HG03521 (cell line): ENCODE measurements at regions not wholly inside any gene's neighbourhood (a gene's known extent, or its start where the extent isn't known, plus 50 kb on each side); places are given as distances from the start of the nearest gene placed in this dataset.
"Not testable (repeated sequence)": the region's sequence is repeated elsewhere in the genome, so short reads cannot be mapped to it uniquely, and the experiment has no call there.

Experiments used
- ATAC-seq: cut with Tn5 transposase; IDR thresholded peaks from one replicate; pipeline ENCODE4 v1.9.1; 2021; ENCODE audit warnings: mild to moderate bottlenecking, moderate library complexity; ENCODE audit not compliant: unreplicated experiment

GRCh38 chrX:121836000-121836399 lies 788.6 kb downstream of the GLUD2 start:
- no peak for ATAC-seq

GRCh38 chrX:121851033-121851432 lies 803.6 kb downstream of the GLUD2 start:
- no peak for ATAC-seq

- no peak for ATAC-seq
These were observed 806.6 kb downstream of the GLUD2 start for GRCh38 chrX:121853762-121854613.

GRCh38 chrX:121854614-121854911 lies 807.2 kb downstream of the GLUD2 start:
- no peak for ATAC-seq

GRCh38 chrX:121858867-121859647 lies 811.6 kb downstream of the GLUD2 start:
- ATAC-seq, result no peak

GRCh38 chrX:121863976-121864375 lies 816.6 kb downstream of the GLUD2 start:
- ATAC-seq, result no peak

- ATAC-seq, result no peak
These were observed 817.2 kb downstream of the GLUD2 start for GRCh38 chrX:121864561-121864960.

- ATAC-seq, result no peak
These were observed 822.6 kb downstream of the GLUD2 start for GRCh38 chrX:121869876-121870477.

GRCh38 chrX:121871122-121871521 lies 823.7 kb downstream of the GLUD2 start:
- no peak for ATAC-seq

- no peak for ATAC-seq
These were observed 828.9 kb downstream of the GLUD2 start for GRCh38 chrX:121876305-121876704.

GRCh38 chrX:121877337-121877736 lies 829.9 kb downstream of the GLUD2 start:
- not testable (repeated sequence) for ATAC-seq

GRCh38 chrX:121886557-121886956 lies 839.1 kb downstream of the GLUD2 start:
- no peak for ATAC-seq

GRCh38 chrX:121894756-121895155 lies 847.3 kb downstream of the GLUD2 start:
- ATAC-seq, result no peak

- ATAC-seq, result no peak
These were observed 855.1 kb downstream of the GLUD2 start for GRCh38 chrX:121902463-121902862.

- ATAC-seq, result no peak
These were observed 856.6 kb downstream of the GLUD2 start for GRCh38 chrX:121903961-121904360.

GRCh38 chrX:121921258-121921657 lies 873.8 kb downstream of the GLUD2 start:
- ATAC-seq, result no peak

GRCh38 chrX:121931567-121931966 lies 884.2 kb downstream of the GLUD2 start:
- no peak for ATAC-seq

- ATAC-seq, result no peak
These were observed 885.3 kb downstream of the GLUD2 start for GRCh38 chrX:121932688-121933087.

- ATAC-seq, result no peak
These were observed 901.8 kb downstream of the GLUD2 start for GRCh38 chrX:121949041-121949760.

- ATAC-seq, result no peak
These were observed 911.5 kb downstream of the GLUD2 start for GRCh38 chrX:121958886-121959285.

GRCh38 chrX:121975671-121976070 lies 928.3 kb downstream of the GLUD2 start:
- no peak for ATAC-seq
